Activated CD4-positive, alpha-beta T cell treated with anti-CD3 and anti-CD28 coated beads for 36 hours (primary cell): ENCODE measurements at regions not wholly inside any gene's neighbourhood (a gene's known extent, or its start where the extent isn't known, plus 50 kb on each side); places are given as distances from the start of the nearest gene placed in this dataset.
"Not testable (repeated sequence)": the region's sequence is repeated elsewhere in the genome, so short reads cannot be mapped to it uniquely, and the experiment has no call there.

Source experiments
- ATAC-seq: fragments of 200-7000 bp; cut with Tn5 transposase; one replicate; pipeline ENCODE4 v1.10.0; 2021; ENCODE audit warnings: mild to moderate bottlenecking, moderate library complexity
- CTCF ChIA-PET: fragments of 350-600 bp; sonication (Branson Sonifier 250); formaldehyde crosslinking; loops from one replicate; lab custom pipeline; 2021; ENCODE audit warnings: antibody characterized with exemption; lab: Charles Lee
- POLR2A ChIA-PET: fragments of 350-600 bp; sonication (Branson Sonifier 250); formaldehyde crosslinking; loops from one replicate; lab custom pipeline; 2021; ENCODE audit warnings: antibody characterized with exemption, inconsistent platforms; lab: Charles Lee
- DNase-seq: peaks from one replicate; pipeline ENCODE4 v3.0.0-alpha.2; 2020
- H3K27ac Mint-ChIP-seq: one replicate; pipeline ENCODE4 v1.8.0; 2021; ENCODE audit warnings: mixed read lengths
- H3K27me3 Mint-ChIP-seq: one replicate; pipeline ENCODE4 v1.8.0; 2021; ENCODE audit warnings: mixed read lengths
- H3K36me3 Mint-ChIP-seq: one replicate; pipeline ENCODE4 v1.8.0; 2021; ENCODE audit warnings: low read depth, mixed read lengths
- H3K4me1 Mint-ChIP-seq: one replicate; pipeline ENCODE4 v1.8.0; 2021; ENCODE audit warnings: mixed read lengths
- H3K4me3 Mint-ChIP-seq: one replicate; pipeline ENCODE4 v1.8.0; 2021; ENCODE audit warnings: mild to moderate bottlenecking, moderate library complexity, mixed read lengths
- H3K9me3 Mint-ChIP-seq: one replicate; pipeline ENCODE4 v1.8.0; 2021; ENCODE audit warnings: low read depth, mixed read lengths
- intact Hi-C, 2 experiments: fragments of 100-400 bp; cut with DNase I in 1 of 2; cut with micrococcal nuclease in 1 of 2; formaldehyde crosslinking; loops; one replicate each; pipeline versions ENCODE4 v1.14.2 to v1.15.1; 2022 to 2024; cut with DNase I, micrococcal nuclease

GRCh38 chr2:221961561-221961960, 337.2 kb downstream of the PAX3 start:
- H3K27ac Mint-ChIP-seq: no peak overlapping the region
- H3K36me3 Mint-ChIP-seq: no peaks in the 10 kb centered on the region
- CTCF ChIA-PET: no interaction called here
- no peak overlapping the region for H3K4me3 Mint-ChIP-seq
- no peaks in the 10 kb centered on the region for H3K9me3 Mint-ChIP-seq
- intact Hi-C loops: loop anchor here in 1 of 2 experiments (10.0 kb wide), 1 partner anchor 377 kb away; no protein-coding TSS in a partner anchor
- ATAC-seq (no peak), DNase-seq (no peak)
- H3K27me3 Mint-ChIP-seq: peaks cover 3% of the 10 kb centered on the region
- no peaks in the 10 kb centered on the region for H3K4me1 Mint-ChIP-seq
- POLR2A ChIA-PET: no interaction called here

- Mint-ChIP-seq H3K9me3 (no peaks in the 10 kb centered on the region), H3K36me3 (no peaks in the 10 kb centered on the region), H3K27ac (no peak overlapping the region), H3K27me3 (peaks cover 3% of the 10 kb centered on the region), H3K4me1 (no peaks in the 10 kb centered on the region), H3K4me3 (no peak overlapping the region)
- ATAC-seq: no peak
- POLR2A ChIA-PET: no interaction called here
- CTCF ChIA-PET: interaction anchor here (1.2 kb wide), 1 partner anchor 27 kb away, joined by 4 read pairs; no protein-coding TSS in a partner anchor
- no peak for DNase-seq
- intact Hi-C loops: no loop called here
Observed at GRCh38 chr2:221958224-221958623, 340.6 kb downstream of the PAX3 start.

GRCh38 chr2:221948076-221948475, 350.7 kb downstream of the PAX3 start:
- H3K36me3 Mint-ChIP-seq: no peaks in the 10 kb centered on the region
- ATAC-seq (no peak), DNase-seq (no peak)
- ChIA-PET CTCF (no interaction called here), POLR2A (no interaction called here)
- peaks cover 2% of the 10 kb centered on the region for H3K27me3 Mint-ChIP-seq
- no peaks in the 10 kb centered on the region for H3K4me1 Mint-ChIP-seq
- H3K4me3 Mint-ChIP-seq: no peak overlapping the region
- no peaks in the 10 kb centered on the region for H3K9me3 Mint-ChIP-seq
- intact Hi-C loops: no loop called here
- H3K27ac Mint-ChIP-seq: no peak overlapping the region

GRCh38 chr2:221944452-221944851, 354.3 kb downstream of the PAX3 start:
- H3K36me3 Mint-ChIP-seq, H3K4me1 Mint-ChIP-seq, DNase-seq, intact Hi-C loops, ATAC-seq, H3K4me3 Mint-ChIP-seq, H3K27ac Mint-ChIP-seq, CTCF ChIA-PET, H3K9me3 Mint-ChIP-seq, H3K27me3 Mint-ChIP-seq, POLR2A ChIA-PET: not testable (repeated sequence)

GRCh38 chr2:221943076-221943810, 355.6 kb downstream of the PAX3 start:
- intact Hi-C loops: no loop called here
- H3K36me3 Mint-ChIP-seq: no peaks in the 10 kb centered on the region
- CTCF ChIA-PET: no interaction called here
- DNase-seq: no peak
- no peak overlapping the region for H3K4me3 Mint-ChIP-seq
- no peaks in the 10 kb centered on the region for H3K4me1 Mint-ChIP-seq
- H3K27ac Mint-ChIP-seq: no peak overlapping the region
- POLR2A ChIA-PET: interaction anchor here (0.7 kb wide), 1 partner anchor 1383 kb away, joined by 4 read pairs; no protein-coding TSS in a partner anchor
- ATAC-seq: no peak
- H3K9me3 Mint-ChIP-seq: no peaks in the 10 kb centered on the region
- H3K27me3 Mint-ChIP-seq: peaks cover under 1% of the 10 kb centered on the region

GRCh38 chr2:221931251-221931991, 359.3 kb upstream of the EPHA4 start:
- Mint-ChIP-seq H3K27ac (no peak overlapping the region), H3K36me3 (no peaks in the 10 kb centered on the region), H3K4me3 (no peak overlapping the region), H3K27me3 (no peaks in the 10 kb centered on the region), H3K4me1 (no peaks in the 10 kb centered on the region), H3K9me3 (peaks cover 1% of the 10 kb centered on the region)
- ATAC-seq (no peak), DNase-seq (no peak)
- POLR2A ChIA-PET: no interaction called here
- CTCF ChIA-PET: interaction anchor here (0.6 to 0.8 kb wide), 3 partner anchors 28 to 625 kb away, joined by 3 to 4 read pairs (median 3); no protein-coding TSS in a partner anchor
- intact Hi-C loops: no loop called here

- ATAC-seq (no peak), DNase-seq (no peak)
- intact Hi-C loops: no loop called here
- H3K27me3 Mint-ChIP-seq: no peaks in the 10 kb centered on the region
- CTCF ChIA-PET: no interaction called here
- no peaks in the 10 kb centered on the region for H3K36me3 Mint-ChIP-seq
- no peak overlapping the region for H3K4me3 Mint-ChIP-seq
- no peak overlapping the region for H3K27ac Mint-ChIP-seq
- peaks cover 1% of the 10 kb centered on the region for H3K9me3 Mint-ChIP-seq
- no peaks in the 10 kb centered on the region for H3K4me1 Mint-ChIP-seq
- POLR2A ChIA-PET: no interaction called here
Observed at GRCh38 chr2:221929259-221929658, 357.2 kb upstream of the EPHA4 start.

GRCh38 chr2:221926327-221926726, 354.2 kb upstream of the EPHA4 start:
- Mint-ChIP-seq H3K36me3 (no peaks in the 10 kb centered on the region), H3K27ac (no peak overlapping the region), H3K4me1 (no peaks in the 10 kb centered on the region), H3K4me3 (no peak overlapping the region), H3K9me3 (no peaks in the 10 kb centered on the region), H3K27me3 (no peaks in the 10 kb centered on the region)
- intact Hi-C loops: no loop called here
- CTCF ChIA-PET: interaction anchor here (0.6 kb wide), 1 partner anchor 370 kb away, joined by 4 read pairs; no protein-coding TSS in a partner anchor
- DNase-seq (no peak), ATAC-seq (no peak)
- POLR2A ChIA-PET: no interaction called here

GRCh38 chr2:221924576-221924975, 352.5 kb upstream of the EPHA4 start:
- no peaks in the 10 kb centered on the region for H3K36me3 Mint-ChIP-seq
- ChIA-PET POLR2A (no interaction called here), CTCF (interaction anchor here (0.6 to 1.0 kb wide), 2 partner anchors 20 to 25 kb away, joined by 3 read pairs; no protein-coding TSS in a partner anchor)
- intact Hi-C loops: no loop called here
- no peak for DNase-seq
- no peaks in the 10 kb centered on the region for H3K9me3 Mint-ChIP-seq
- no peaks in the 10 kb centered on the region for H3K4me1 Mint-ChIP-seq
- no peaks in the 10 kb centered on the region for H3K27me3 Mint-ChIP-seq
- no peak overlapping the region for H3K27ac Mint-ChIP-seq
- no peak for ATAC-seq
- H3K4me3 Mint-ChIP-seq: no peak overlapping the region

GRCh38 chr2:221915926-221916325, 343.8 kb upstream of the EPHA4 start:
- Mint-ChIP-seq H3K4me3 (no peak overlapping the region), H3K27ac (no peak overlapping the region), H3K9me3 (no peaks in the 10 kb centered on the region), H3K27me3 (peaks cover 4% of the 10 kb centered on the region), H3K4me1 (no peaks in the 10 kb centered on the region), H3K36me3 (no peaks in the 10 kb centered on the region)
- POLR2A ChIA-PET: no interaction called here
- CTCF ChIA-PET: interaction anchor here (0.6 kb wide), 1 partner anchor 39 kb away, joined by 3 read pairs; no protein-coding TSS in a partner anchor
- DNase-seq (no peak), ATAC-seq (no peak)
- intact Hi-C loops: no loop called here

GRCh38 chr2:221914334-221914880, 342.3 kb upstream of the EPHA4 start:
- POLR2A ChIA-PET: no interaction called here
- no peak for ATAC-seq

More at GRCh38 chr2:221914334-221914880, 342.3 kb upstream of the EPHA4 start:
- CTCF ChIA-PET: no interaction called here
- no peak overlapping the region for H3K4me3 Mint-ChIP-seq
- no peaks in the 10 kb centered on the region for H3K4me1 Mint-ChIP-seq
- intact Hi-C loops: no loop called here
- H3K27ac Mint-ChIP-seq: no peak overlapping the region
- DNase-seq: no peak
- H3K9me3 Mint-ChIP-seq: no peaks in the 10 kb centered on the region
- peaks cover 4% of the 10 kb centered on the region for H3K27me3 Mint-ChIP-seq
- H3K36me3 Mint-ChIP-seq: no peaks in the 10 kb centered on the region
